GM18861 (cell line): ENCODE measurements at regions not wholly inside any gene's neighbourhood (a gene's known extent, or its start where the extent isn't known, plus 50 kb on each side); places are given as distances from the start of the nearest gene placed in this dataset.

Source experiments
- ATAC-seq: cut with Tn5 transposase; IDR thresholded peaks from one replicate; pipeline ENCODE4 v1.9.1; 2021; ENCODE audit not compliant: unreplicated experiment

- peak; percentile 52 for ATAC-seq
Observed at GRCh38 chr9:14433351-14434157, 119.6 kb upstream of the NFIB start.

GRCh38 chr9:14432666-14433350 is 118.9 kb upstream of the NFIB start:
- no peak for ATAC-seq

- no peak for ATAC-seq
Observed at GRCh38 chr9:14428781-14429230, 114.9 kb upstream of the NFIB start.

- ATAC-seq: no peak
Observed at GRCh38 chr9:14427419-14427818, 113.5 kb upstream of the NFIB start.

- ATAC-seq: no peak
Observed at GRCh38 chr9:14424983-14425382, 111.0 kb upstream of the NFIB start.

GRCh38 chr9:14424289-14424688 is 110.3 kb upstream of the NFIB start:
- ATAC-seq: no peak

GRCh38 chr9:14423815-14424261 is 109.9 kb upstream of the NFIB start:
- ATAC-seq: no peak

- ATAC-seq: no peak
Observed at GRCh38 chr9:14421291-14421690, 107.3 kb upstream of the NFIB start.

- no peak for ATAC-seq
Observed at GRCh38 chr9:14418941-14419937, 105.3 kb upstream of the NFIB start.

GRCh38 chr9:14418301-14418940 is 104.5 kb upstream of the NFIB start:
- ATAC-seq: no peak

GRCh38 chr9:14417237-14417636 is 103.3 kb upstream of the NFIB start:
- no peak for ATAC-seq

- no peak for ATAC-seq
Observed at GRCh38 chr9:14415947-14416346, 102.0 kb upstream of the NFIB start.

GRCh38 chr9:14413812-14414211 is 99.9 kb upstream of the NFIB start:
- ATAC-seq: no peak

GRCh38 chr9:14412775-14413174 is 98.8 kb upstream of the NFIB start:
- no peak for ATAC-seq

- no peak for ATAC-seq
Observed at GRCh38 chr9:14406463-14406862, 92.5 kb upstream of the NFIB start.

- no peak for ATAC-seq
Observed at GRCh38 chr9:14405176-14405706, 91.3 kb upstream of the NFIB start.

GRCh38 chr9:14403081-14403480 is 89.1 kb upstream of the NFIB start:
- ATAC-seq: no peak

- ATAC-seq: no peak
Observed at GRCh38 chr9:14402583-14402982, 88.6 kb upstream of the NFIB start.

- ATAC-seq: no peak
Observed at GRCh38 chr9:14401911-14402310, 88.0 kb upstream of the NFIB start.

- no peak for ATAC-seq
Observed at GRCh38 chr9:14400658-14400995, 86.7 kb upstream of the NFIB start.
